SK-N-SH (cell line): ENCODE measurements at regions not wholly inside any gene's neighbourhood (a gene's known extent, or its start where the extent isn't known, plus 50 kb on each side); places are given as distances from the start of the nearest gene placed in this dataset.

Experiments
- CTCF ChIA-PET: fragments of 300-600, 350-600 bp; formaldehyde crosslinking; extraction: SDS; loops from one replicate; lab custom pipeline; 2021; lab: Yijun Ruan, JAX
- POLR2A ChIA-PET: fragments of 350-600 bp; sonication (Branson Sonifier 250); formaldehyde crosslinking; extraction: SDS; loops from one replicate; lab custom pipeline; 2020; ENCODE audit warnings: antibody characterized with exemption, inconsistent platforms; lab: Yijun Ruan, JAX
- DNase-seq: peaks from one replicate; pipeline ENCODE4 v3.0.0; 2012
- H2AFZ ChIP-seq: fragments of 200-600 bp; sonication (generic); 2 replicates; pipeline ENCODE4 v1.8.1; 2016; ENCODE audit warnings: antibody characterized with exemption, mild to moderate bottlenecking, low read depth
- H3F3A ChIP-seq: fragments of 200-600 bp; sonication (generic); replicated peaks from 2 replicates; pipeline ENCODE3; 2016; ENCODE audit warnings: antibody characterized with exemption, mild to moderate bottlenecking; ENCODE audit not compliant: insufficient read depth
- H3K27ac ChIP-seq, 2 experiments: fragments of 200-500 bp in 1 of 2; fragments of 200-600 bp in 1 of 2; sonication (Bioruptor generic) in 1 of 2; sonication (generic), shearing (Covaris generic) in 1 of 2; 2 replicates each; pipeline versions ENCODE4 v1.5.1 to v1.6.1; 2014 to 2016; ENCODE audit warnings: low read depth in 2 of 2, inconsistent platforms in 1 of 2, low read length in 1 of 2, mild to moderate bottlenecking in 1 of 2, mixed read lengths in 1 of 2
- H3K27me3 ChIP-seq: fragments of 200-600 bp; sonication (generic), shearing (Covaris generic); 2 replicates; pipeline ENCODE4 v1.6.1; 2016; ENCODE audit warnings: mixed run types; ENCODE audit not compliant: insufficient read depth
- H3K36me3 ChIP-seq, 2 experiments: fragments of 200-500 bp in 1 of 2; fragments of 200-600 bp in 1 of 2; sonication (Bioruptor generic) in 1 of 2; sonication (generic) in 1 of 2; replicated peaks in 1 of 2; 2 replicates each; pipeline versions ENCODE3 to v1.5.1; 2014 to 2016; ENCODE audit warnings: low read length in 1 of 2, mild to moderate bottlenecking in 1 of 2; ENCODE audit not compliant: insufficient read depth in 2 of 2, control insufficient read depth in 1 of 2
- H3K4me1 ChIP-seq, 2 experiments: fragments of 200-500 bp in 1 of 2; fragments of 200-600 bp in 1 of 2; sonication (Bioruptor generic) in 1 of 2; sonication (generic), shearing (Covaris generic) in 1 of 2; 2 replicates each; pipeline versions ENCODE4 v1.5.1 to v1.6.1; 2014 to 2016; ENCODE audit warnings: low read depth in 1 of 2, low read length in 1 of 2, mixed run types in 1 of 2; ENCODE audit not compliant: insufficient read depth in 2 of 2, control insufficient read depth in 1 of 2
- H3K4me2 ChIP-seq: fragments of 200-600 bp; sonication (generic), shearing (Covaris generic); 2 replicates; pipeline ENCODE4 v1.6.1; 2017; ENCODE audit warnings: mixed run types
- H3K4me3 ChIP-seq, 2 experiments: fragments of 200-500 bp in 1 of 2; fragments of 200-600 bp in 1 of 2; sonication (Bioruptor generic) in 1 of 2; sonication (generic), shearing (Covaris generic) in 1 of 2; 2 replicates each; pipeline versions ENCODE4 v1.5.1 to v1.8.1; 2014 to 2016; ENCODE audit warnings: low read depth in 2 of 2, inconsistent platforms in 1 of 2, low read length in 1 of 2, mild to moderate bottlenecking in 1 of 2, mixed read lengths in 1 of 2, moderate library complexity in 1 of 2
- H3K79me2 ChIP-seq: fragments of 200-600 bp; sonication (generic); 2 replicates; pipeline ENCODE4 v1.8.1; 2017; ENCODE audit warnings: mild to moderate bottlenecking; ENCODE audit not compliant: insufficient read depth
- H3K9ac ChIP-seq: fragments of 200-600 bp; sonication (generic); 2 replicates; pipeline ENCODE4 v1.6.1; 2017; ENCODE audit warnings: mixed run types
- H3K9me2 ChIP-seq: fragments of 200-600 bp; sonication (generic); 2 replicates; pipeline ENCODE4 v1.6.1; 2017; ENCODE audit warnings: mixed run types
- H3K9me3 ChIP-seq: fragments of 200-600 bp; sonication (generic); 2 replicates; pipeline ENCODE4 v1.6.1; 2017; ENCODE audit warnings: mixed run types, mild to moderate bottlenecking, moderate library complexity
- H4K20me1 ChIP-seq: fragments of 200-600 bp; sonication (generic); 2 replicates; pipeline ENCODE4 v1.6.1; 2017; ENCODE audit warnings: mild to moderate bottlenecking, mixed run types; ENCODE audit not compliant: insufficient read depth
- CHD2 ChIP-seq: fragments of 150-350 bp; IDR thresholded peaks from 2 replicates; pipeline ENCODE4 v1.6.1; 2018; ENCODE audit warnings: low read length; ENCODE audit not compliant: partially characterized antibody
- CTCF ChIP-seq: fragments of 200-600 bp; sonication (generic); IDR thresholded peaks from 2 replicates; pipeline ENCODE4 v1.6.1; 2017; ENCODE audit warnings: antibody characterized with exemption, mild to moderate bottlenecking, moderate library complexity
- EZH2phosphoT487 ChIP-seq: fragments of 200-600 bp; sonication (generic); IDR thresholded peaks from 2 replicates; pipeline ENCODE4 v1.6.1; 2017; ENCODE audit warnings: low read depth, mixed run types, mild to moderate bottlenecking, antibody characterized with exemption, moderate library complexity, borderline replicate concordance
- FOSL2 ChIP-seq: IDR thresholded peaks from 2 replicates; pipeline ENCODE4 v1.4.0; 2012; ENCODE audit warnings: low read depth, mild to moderate bottlenecking, moderate library complexity, borderline replicate concordance
- FOXJ3 ChIP-seq: sonication (generic); formaldehyde crosslinking; IDR thresholded peaks from 2 replicates; pipeline ENCODE4 v1.5.1; 2020; ENCODE audit warnings: mild to moderate bottlenecking, missing genetic modification reagents
- GATA2 ChIP-seq: sonication (generic); formaldehyde crosslinking; IDR thresholded peaks from 2 replicates; pipeline ENCODE4 v1.5.0; 2020; ENCODE audit warnings: mild to moderate bottlenecking, missing genetic modification reagents
- IRF3 ChIP-seq: fragments of 150-350 bp; IDR thresholded peaks from 2 replicates; pipeline ENCODE4 v1.6.1; 2016; ENCODE audit warnings: mild to moderate bottlenecking, low read depth, low read length
- JUND ChIP-seq: IDR thresholded peaks from 2 replicates; pipeline ENCODE4 v1.4.0; 2012
- PBX3 ChIP-seq: IDR thresholded peaks from 2 replicates; pipeline ENCODE4; 2012
- POLR2AphosphoS5 ChIP-seq: IDR thresholded peaks from 2 replicates; pipeline ENCODE4 v1.6.1; 2012; ENCODE audit warnings: low read depth, low read length
- RAD21 ChIP-seq: IDR thresholded peaks from 2 replicates; pipeline ENCODE4 v1.6.1; 2012; ENCODE audit warnings: mild to moderate bottlenecking, low read length
- REST ChIP-seq: IDR thresholded peaks from 2 replicates; pipeline ENCODE4 v1.6.1; 2012; ENCODE audit warnings: mild to moderate bottlenecking, low read depth, low read length, moderate library complexity
- SIN3A ChIP-seq: IDR thresholded peaks from 2 replicates; pipeline ENCODE4 v1.6.1; 2012; ENCODE audit warnings: low read depth, mild to moderate bottlenecking, low read length, moderate library complexity, borderline replicate concordance
- TAF1 ChIP-seq: IDR thresholded peaks from 2 replicates; pipeline ENCODE4 v1.6.1; 2012; ENCODE audit warnings: low read depth, mild to moderate bottlenecking, low read length, moderate library complexity, borderline replicate concordance
- USF1 ChIP-seq: IDR thresholded peaks from 2 replicates; pipeline ENCODE4 v1.4.0; 2012; ENCODE audit warnings: low read depth, borderline replicate concordance
- YY1 ChIP-seq: IDR thresholded peaks from 2 replicates; pipeline ENCODE4 v1.4.0; 2012; ENCODE audit warnings: low read depth, mild to moderate bottlenecking
- ZBTB33 ChIP-seq: IDR thresholded peaks from 2 replicates; pipeline ENCODE4 v1.4.0; 2012; ENCODE audit warnings: low read depth, borderline replicate concordance
- WGBS: methylation state at CpG from one replicate; pipeline ENCODE4 v1.1.6; 2017; ENCODE audit warnings: low lambda C conversion rate; 5-methylcytosine and 5-hydroxymethylcytosine counted together

GRCh38 chr11:23903044-23903704 is 593.7 kb upstream of the LUZP2 start (continued):
- TF ChIP-seq PBX3: peak; percentile 92
- no peak for TF ChIP-seq CHD2
- TF ChIP-seq IRF3: no peak
- 0 out of 2 replicates have a peak, but pooled peaks have one; percentile 21 for TF ChIP-seq SIN3A
- peak; percentile 94 for TF ChIP-seq FOSL2
- TF ChIP-seq USF1: peak; percentile 69
- TF ChIP-seq JUND: peak; percentile 94
- TF ChIP-seq RAD21: no peak
- TF ChIP-seq GATA2 (CRISPR knock-in tag): no peak
- TF ChIP-seq FOXJ3 (CRISPR knock-in tag): no peak
- TF ChIP-seq, all 33 proteins: peak for 13

- H3K27ac ChIP-seq: no peak overlapping the region
- WGBS: 84% methylated on average over 2 of the region's 2 CpGs
- no peaks in the 10 kb centered on the region for H4K20me1 ChIP-seq
- no peaks in the 10 kb centered on the region; the same call in 1 of the 2 replicates for H3K9me2 ChIP-seq
- H3K36me3 ChIP-seq: no peaks in the 10 kb centered on the region
- H3K79me2 ChIP-seq: no peaks in the 10 kb centered on the region
- CTCF ChIA-PET: no interaction called here
- H2AFZ ChIP-seq: no peak overlapping the region
- H3F3A ChIP-seq: no peaks in the 10 kb centered on the region
- no peak for DNase-seq
- no peak overlapping the region for H3K4me2 ChIP-seq
- H3K9me3 ChIP-seq: no peaks in the 10 kb centered on the region
- H3K27me3 ChIP-seq: no peaks in the 10 kb centered on the region
- POLR2A ChIA-PET: no interaction called here
- H3K4me1 ChIP-seq: no peaks in the 10 kb centered on the region
- no peak overlapping the region for H3K4me3 ChIP-seq
- no peak overlapping the region for H3K9ac ChIP-seq
- TF ChIP-seq CTCF (no peak), SIN3A (no peak), GATA2 (CRISPR knock-in tag) (no peak), TAF1 (no peak), RAD21 (no peak), EZH2phosphoT487 (no peak), JUND (no peak), PBX3 (no peak), ZBTB33 (no peak), REST (no peak), YY1 (no peak), POLR2AphosphoS5 (no peak)
These were observed 577.4 kb upstream of the LUZP2 start for GRCh38 chr11:23919455-23919854.
